SK-N-MC (cell line): ENCODE measurements at regions not wholly inside any gene's neighbourhood (a gene's known extent, or its start where the extent isn't known, plus 50 kb on each side); places are given as distances from the start of the nearest gene placed in this dataset.

Experiments used
- EZH2 ChIP-seq: fragments of 200-600 bp; sonication (generic); IDR thresholded peaks from one replicate; pipeline ENCODE4 v1.6.1; 2017; ENCODE audit warnings: antibody characterized with exemption
- FOXP2 ChIP-seq: optimal IDR thresholded peaks from 2 replicates; pipeline ENCODE3; 2011; ENCODE audit warnings: mild to moderate bottlenecking, moderate library complexity; ENCODE audit not compliant: insufficient read depth; ENCODE audit errors: extremely low read length, control extremely low read depth
- POLR2AphosphoS5 ChIP-seq: IDR thresholded peaks from 2 replicates; pipeline ENCODE4 v1.6.1; 2012; ENCODE audit warnings: mild to moderate bottlenecking, low read depth, low read length, borderline replicate concordance

DNA sequence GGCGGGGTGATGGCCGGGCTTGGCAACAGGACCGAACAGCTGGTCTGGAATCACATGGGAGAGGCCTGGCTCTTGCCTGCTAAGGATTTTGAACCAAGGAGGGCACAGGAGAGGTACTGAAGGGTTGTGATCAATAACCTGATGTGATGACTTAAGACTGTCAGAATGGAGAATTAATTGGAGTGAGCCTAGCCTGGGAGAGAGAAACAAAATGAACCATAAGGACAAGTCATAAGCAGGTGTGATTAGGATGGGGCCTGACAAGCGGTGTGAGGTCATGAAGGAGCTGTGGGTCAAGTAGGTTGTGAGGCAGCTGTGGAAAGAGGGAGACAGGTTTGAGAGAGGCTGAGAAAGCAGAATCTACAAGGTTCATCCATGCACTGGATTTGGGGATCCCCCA, 104.6 kb downstream of the MED10 start:
- no peak for TF ChIP-seq EZH2
- no peak for TF ChIP-seq POLR2AphosphoS5
- no peak for TF ChIP-seq FOXP2
